NCI-H1417 treated with DMSO at 0.1 percent for 48 hours (cell line): ENCODE measurements at regions not wholly inside any gene's neighbourhood (a gene's known extent, or its start where the extent isn't known, plus 50 kb on each side); places are given as distances from the start of the nearest gene placed in this dataset.

Experiments
- DNase-seq: peaks from one replicate; lab custom pipeline; 2025; lab: John Stamatoyannopoulos, UW

DNA sequence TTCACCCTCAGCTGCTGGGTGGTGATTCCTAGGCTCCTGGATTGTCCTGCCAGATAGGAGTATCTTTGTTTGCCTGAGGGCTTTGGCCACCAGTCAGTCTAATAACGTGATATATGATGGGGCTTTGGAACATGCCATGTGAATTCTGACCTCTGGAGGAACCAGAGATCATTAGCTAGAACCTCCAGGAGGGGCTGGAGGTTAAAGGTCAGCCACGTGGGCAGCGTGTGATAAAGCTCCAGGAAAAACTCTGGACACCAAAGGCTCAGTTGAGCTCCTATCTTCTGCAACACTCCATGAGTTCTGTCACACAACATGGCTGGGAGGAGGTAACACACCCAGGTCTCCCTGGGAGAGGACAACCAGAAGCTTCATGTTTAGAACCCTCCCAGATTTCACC is 251.1 kb downstream of the DAD1 start:
- DNase-seq: no peak

DNA sequence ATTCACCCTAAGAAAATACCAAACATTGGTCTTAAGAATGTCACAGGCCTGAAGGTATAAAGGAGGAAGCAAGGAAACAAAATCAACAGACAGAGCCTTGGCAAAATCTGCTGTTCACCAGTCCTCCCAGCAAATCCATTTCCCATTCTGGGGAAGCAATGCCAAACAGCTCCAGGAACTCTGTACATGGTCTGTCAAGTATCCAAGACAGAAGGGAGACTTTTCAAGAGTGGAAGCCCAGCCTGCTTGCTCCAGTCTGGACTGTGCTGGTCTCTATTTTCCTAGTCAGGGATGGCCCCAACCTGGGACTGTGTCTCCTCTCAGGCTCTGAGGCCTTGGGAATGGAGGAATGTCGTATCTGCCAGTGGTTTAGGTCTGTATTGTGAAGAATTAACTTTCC is 251.5 kb downstream of the DAD1 start:
- no peak for DNase-seq

DNA sequence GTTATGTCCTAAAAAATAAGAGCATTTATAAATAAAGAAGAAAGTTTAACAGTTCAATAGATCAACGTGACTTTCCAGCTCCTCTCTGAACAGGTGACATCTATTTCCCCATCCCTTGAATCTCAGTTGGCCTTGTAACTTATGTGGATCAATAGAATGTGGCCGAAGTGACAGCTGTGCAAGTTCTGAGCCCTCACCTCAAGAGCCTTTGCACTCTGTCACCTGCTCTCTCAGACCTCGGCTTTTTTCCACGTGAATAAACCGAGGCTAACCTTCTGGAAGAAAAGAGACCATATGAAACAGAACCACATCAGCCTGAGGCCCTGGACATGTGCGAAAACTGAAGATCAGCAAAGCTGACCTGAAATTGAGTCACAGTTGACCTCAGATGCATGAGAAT is 253.0 kb downstream of the DAD1 start:
- no peak for DNase-seq

DNA sequence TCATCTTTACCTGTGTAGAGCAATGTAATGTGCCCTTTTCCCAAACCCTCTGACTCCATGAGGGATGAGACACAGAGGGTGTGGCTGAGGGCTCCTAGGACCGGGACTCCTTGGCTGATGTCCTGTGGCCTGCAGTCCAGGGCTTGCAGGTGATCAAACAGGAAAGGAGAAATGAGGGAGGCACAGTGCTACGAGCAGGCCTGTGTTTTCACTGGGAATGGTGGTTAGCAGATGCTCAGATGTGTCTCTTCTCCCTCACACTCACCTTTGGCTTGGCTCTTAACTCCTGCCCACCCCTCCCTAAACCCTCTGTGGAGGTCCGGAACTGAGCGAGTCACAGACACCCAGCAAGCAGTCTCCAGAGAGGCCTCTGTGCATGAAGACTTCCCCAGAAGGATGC is 254.4 kb downstream of the DAD1 start:
- DNase-seq: no peak

DNA sequence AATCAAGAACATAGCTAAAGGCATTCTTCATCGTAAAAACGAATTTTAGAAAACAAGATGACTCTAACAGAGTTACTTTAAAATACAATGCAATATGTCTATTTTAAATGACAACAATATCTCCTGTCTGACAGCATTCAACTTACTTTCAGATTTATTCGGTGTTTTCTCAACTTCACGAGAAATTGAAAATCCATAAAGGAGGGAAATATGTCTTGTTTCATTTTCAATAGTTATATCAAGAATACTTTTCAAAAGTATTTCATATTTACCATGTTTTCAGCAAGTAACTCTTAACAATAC is 254.8 kb downstream of the DAD1 start:
- DNase-seq: no peak

DNA sequence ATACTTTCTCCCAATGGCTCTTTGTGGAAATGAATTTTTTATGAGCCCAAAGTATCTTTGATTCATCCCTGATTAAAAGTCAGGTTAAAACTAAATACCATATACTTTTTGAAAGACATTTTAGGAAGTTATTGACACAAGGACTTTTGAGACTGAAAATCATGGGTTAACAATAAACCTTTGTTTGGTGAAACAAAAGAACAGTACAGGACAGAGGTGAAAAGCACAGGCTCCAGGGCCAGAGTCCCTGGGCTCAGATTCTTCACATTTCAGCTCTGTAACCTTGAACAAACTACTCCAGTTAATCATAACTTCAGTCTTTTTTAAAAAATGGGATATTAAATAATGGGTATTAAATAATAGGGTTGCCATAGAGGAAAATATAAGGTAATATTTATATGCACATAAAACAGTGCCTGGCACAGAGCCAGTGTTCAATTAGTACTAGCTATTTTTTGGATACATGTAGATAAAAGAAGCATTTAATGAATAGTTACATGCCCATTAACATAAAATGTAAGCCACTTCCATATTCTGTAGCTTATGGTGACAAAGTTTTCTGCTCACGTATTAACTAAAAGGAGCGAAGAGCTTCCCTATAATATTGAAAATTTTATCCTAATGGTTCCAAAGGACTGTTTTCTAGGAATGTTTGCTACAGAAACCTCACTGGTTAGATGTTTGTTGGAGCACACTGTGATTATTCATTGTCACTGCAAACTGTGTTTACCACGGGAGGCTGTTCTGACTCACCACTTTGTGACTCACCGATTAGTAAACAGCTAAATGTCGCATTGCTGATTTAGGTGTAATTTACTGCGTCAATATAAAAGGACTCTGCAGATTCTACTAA is 255.4 kb downstream of the DAD1 start:
- DNase-seq: peak; percentile 48

DNA sequence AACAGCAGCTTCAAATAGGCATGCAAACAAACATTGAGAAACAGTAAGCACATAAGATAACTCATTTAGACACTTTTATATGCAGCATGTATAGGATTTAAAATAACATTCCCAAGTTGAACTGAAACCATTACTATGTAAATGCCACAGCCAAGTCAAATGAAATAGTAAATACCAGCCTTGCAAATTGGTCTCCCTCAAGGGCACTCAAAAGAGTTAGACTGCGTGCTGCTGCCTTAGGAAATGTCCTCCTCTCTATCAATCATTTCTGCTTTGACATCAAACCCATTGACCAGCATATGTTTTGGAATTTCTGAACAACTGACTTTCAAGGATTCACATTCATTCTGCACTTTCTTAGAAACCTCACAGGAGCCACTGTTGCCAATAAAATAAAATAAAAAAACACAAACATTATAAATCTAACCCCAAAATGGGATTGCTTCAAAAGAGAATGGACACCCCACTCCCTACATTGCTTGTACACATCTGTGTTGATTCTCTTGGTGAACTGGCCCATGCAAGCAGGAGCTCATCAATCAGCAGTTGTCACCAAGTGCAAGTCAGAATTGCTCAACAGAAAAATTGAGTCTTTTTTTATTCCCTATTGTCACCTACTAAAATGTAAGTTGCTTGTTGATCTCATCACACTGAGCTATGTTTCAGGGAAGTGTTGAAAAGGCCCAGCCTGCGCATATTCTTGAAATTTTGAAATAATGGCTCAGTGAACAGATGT is 256.2 kb downstream of the DAD1 start:
- no peak for DNase-seq

DNA sequence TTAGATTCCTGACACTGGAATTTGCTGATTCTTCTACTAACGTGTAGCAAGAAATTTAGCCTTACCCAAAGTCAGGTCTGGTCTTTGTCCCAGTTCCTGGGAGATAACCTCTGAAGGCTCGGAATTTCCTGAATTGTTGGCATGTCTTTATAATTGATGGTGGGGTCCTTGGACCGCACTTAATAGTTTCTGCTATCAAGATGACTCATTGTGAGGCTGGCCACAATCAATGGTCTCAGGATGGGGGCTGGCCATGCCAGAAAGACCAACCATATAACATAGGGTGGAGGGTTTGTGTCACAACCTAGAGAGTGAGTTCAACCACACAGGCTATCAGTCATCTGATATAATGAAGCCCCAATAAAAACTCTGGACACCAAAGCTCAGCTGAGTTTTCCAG is 259.7 kb downstream of the DAD1 start:
- no peak for DNase-seq

DNA sequence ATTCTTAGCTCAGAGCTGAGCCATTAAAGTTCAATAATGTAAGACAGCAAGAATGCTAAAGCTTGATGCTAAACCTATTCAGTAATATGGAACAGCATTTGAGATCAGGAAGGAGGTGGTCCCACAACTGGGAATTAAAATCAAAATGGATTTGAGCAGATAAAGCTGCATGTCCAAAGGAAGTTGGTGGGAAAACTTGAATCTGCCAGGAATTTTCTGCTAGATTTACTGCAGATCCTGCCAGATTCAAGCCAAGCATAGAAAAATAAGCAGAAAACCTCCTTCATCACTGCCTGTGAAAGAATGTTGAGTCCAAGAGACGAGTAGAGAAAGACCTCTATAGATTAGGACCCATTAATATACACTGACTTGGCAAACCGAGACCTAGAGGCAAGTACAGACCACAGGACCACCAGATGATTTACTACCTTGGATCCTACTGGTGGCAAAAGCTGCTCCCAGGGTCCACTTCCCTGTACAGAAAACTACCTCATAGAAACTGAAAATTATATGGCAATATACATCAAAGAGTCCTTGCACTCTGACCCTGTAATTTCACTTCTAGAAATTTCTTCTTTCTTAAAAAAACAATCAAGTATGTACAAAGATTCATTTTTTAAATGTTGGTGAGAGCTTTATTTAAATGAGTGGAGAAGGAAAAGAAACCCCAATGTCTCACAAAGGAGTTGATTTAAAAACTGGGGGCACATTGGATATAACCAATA is 263.2 kb downstream of the DAD1 start:
- no peak for DNase-seq

DNA sequence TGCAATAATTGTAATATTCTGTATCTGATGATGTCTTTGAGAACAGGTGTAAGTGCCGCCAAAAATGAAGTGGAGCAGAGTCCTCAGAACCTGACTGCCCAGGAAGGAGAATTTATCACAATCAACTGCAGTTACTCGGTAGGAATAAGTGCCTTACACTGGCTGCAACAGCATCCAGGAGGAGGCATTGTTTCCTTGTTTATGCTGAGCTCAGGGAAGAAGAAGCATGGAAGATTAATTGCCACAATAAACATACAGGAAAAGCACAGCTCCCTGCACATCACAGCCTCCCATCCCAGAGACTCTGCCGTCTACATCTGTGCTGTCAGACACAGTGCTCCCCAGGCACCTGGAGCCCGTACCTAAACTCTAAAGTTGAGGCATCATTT is 268.7 kb downstream of the DAD1 start:
- DNase-seq: no peak

DNA sequence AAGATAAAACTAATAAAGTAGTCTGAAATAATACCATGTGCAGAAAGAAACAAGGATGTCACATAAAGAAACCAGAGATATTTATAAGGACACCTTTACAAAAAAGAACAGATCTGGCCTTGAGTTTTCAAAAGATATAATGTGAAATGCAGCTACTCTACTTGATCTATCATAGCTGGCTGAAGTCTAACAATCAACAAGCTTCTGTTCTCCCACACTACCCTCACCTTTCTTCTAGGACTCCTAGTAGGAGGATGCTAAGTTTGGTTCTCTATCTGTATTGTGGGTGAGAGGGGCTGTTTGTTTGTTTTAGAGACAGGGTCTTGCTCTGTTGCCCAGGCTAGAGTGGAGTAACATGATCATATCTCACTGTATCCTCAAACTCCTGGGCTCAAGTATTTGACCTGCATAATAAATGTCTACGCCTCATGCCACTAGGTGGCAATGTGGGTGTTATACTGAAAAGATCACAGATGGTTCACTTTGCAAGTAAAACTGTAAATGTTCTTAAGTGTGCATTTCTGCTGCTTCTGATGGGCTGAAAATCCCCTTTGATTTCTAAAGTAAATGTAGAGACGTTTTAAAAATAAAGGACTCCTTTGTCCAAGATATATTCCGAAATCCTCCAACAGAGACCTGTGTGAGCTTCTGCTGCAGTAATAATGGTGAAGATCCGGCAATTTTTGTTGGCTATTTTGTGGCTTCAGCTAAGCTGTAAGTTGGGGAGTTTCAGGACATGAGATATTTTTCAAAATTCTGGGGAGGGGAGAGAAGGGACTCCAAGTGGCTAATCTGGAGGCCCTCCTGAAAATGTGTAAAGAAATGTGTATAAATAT is 269.3 kb downstream of the DAD1 start:
- DNase-seq: peak; percentile 19

DNA sequence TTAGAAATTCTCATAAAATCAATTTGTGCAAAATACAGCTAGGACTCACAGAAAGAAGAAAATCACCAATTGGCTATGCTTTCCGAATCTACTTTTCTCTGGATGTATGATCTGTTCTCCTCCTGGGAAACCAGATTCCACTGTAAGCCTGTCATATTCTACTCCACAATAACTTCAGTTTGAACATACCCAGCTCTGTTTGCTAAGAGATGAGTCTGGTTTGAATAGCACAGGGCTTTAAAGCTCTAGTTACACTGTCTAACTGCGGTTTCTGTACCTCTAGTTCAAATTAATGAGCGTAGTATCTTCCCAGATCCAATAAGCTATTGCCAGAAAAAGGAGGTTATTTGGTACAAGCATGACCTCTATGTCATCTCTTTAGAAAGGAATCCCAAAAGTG is 270.1 kb downstream of the DAD1 start:
- DNase-seq: no peak

DNA sequence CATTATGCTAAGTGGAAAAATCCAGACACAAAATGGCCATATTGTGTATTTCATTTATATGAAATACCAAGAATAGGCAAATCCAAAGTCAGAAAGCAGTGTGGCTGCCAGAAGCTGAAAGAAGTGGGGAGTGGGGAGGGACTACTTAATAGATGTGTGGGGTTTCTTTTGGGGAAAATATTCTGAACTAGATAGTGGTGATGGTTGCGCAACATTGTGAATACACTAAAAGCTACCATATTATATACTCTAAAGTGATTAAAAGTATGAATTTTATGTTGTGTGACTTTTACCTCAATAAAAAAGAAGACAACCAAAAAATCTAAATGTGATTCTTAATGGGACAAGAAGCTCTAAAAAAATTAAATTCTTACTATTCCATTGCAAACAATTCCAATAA is 272.6 kb downstream of the DAD1 start:
- DNase-seq: no peak

DNA sequence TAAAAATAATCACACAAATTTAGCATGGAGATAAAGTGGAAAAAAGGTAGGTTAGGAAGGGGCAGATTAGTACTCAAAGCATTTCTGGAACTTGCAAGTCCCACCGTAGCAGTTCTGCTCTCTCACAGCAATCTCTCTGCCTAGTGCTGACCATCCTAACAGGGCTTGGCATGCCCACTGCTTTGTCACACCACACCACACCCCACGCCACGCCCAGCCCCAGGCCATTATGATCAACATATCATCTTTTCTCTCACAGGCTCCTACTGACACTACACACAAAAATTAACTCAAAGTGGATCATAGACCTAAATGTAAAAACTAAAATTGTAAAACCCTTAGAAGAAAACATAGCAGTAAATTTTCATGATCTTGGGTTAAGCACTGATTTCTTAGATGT is 273.7 kb downstream of the DAD1 start:
- no peak for DNase-seq

DNA sequence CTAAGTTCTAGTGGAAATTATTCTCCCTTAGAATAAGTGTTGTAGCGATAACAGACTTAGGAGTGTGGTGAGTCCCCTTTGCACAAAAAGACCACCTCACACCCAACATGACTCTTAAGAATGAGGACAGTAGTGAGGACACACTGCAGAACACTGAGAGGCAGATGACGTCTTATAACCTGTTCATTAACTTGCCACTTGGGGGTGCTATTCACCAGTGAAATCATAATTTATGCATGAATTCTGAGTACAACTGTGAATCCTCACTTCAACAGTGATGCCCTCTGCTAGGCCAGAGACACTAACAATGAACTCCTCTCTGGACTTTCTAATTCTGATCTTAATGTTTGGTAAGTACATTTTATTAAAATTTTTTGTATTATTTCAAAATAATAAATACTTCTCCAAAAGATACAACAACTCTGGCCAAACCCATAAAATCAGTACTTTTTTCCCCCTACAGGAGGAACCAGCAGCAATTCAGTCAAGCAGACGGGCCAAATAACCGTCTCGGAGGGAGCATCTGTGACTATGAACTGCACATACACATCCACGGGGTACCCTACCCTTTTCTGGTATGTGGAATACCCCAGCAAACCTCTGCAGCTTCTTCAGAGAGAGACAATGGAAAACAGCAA is 274.7 kb downstream of the DAD1 start:
- DNase-seq: no peak

DNA sequence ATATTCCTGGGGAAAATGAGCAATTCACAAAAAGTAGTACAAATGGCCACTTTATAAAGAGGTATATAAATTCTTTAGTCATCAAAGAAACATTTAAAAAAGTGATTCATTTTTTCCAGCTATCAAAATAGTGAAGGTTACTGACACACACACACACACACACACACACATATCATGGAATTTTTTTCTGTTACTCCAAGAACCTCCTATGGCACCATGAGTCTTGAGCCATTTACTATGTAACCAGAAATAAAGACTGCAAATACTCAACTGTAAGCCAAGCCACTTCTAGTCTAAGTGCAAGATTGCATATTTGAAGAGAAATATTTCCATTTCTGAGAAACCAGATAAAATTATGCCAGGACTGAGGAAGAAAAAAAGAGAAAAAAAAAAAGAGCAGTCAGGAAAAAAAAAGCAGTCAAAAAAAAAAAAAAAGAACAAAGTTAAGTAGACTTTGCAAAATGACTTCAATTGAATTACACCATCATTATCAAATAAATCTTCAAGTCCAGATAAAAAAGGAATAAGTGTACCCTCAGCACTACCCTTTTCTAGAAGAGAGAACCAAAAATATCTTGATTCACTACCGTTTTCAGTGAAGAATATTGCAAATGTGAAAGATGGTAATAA is 275.7 kb downstream of the DAD1 start:
- no peak for DNase-seq

DNA sequence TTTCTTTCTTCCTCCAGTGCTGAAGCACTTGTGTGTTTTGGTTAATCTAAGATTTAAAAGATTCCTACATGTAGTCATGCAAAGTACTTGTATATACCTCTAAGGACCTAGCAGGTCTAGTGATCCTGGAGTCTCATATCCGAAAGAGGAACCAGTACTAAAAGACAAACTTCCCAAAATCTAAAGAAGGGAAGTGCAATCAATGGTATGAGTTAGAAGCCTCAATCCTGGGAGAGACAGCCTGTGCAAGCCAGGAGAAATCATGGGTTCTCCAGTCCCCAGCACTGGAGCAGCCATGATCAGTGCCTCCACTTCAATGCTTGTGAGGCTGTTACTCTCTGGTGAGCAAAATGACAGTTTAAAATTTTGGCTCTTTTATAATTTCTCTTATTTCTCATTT is 277.4 kb downstream of the DAD1 start:
- DNase-seq: no peak

DNA sequence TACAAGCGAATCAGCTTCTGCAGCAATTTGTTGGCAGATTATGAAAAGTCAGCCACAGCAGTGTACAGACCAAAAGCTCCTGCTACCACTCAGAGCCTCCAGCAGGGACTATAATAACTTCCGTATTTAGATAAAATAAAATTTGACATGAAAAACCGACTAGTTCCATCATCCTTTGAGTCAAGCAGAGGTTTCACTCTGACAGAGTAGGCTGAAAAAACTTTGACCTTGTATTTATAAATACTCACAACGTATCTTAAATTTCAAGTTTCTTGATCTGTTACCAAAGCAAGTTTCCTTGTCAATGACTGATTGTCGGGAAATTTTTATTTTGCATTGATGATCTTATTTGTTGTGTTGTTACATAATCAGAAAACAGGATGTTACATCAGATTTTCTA is 283.4 kb downstream of the DAD1 start:
- DNase-seq: no peak

DNA sequence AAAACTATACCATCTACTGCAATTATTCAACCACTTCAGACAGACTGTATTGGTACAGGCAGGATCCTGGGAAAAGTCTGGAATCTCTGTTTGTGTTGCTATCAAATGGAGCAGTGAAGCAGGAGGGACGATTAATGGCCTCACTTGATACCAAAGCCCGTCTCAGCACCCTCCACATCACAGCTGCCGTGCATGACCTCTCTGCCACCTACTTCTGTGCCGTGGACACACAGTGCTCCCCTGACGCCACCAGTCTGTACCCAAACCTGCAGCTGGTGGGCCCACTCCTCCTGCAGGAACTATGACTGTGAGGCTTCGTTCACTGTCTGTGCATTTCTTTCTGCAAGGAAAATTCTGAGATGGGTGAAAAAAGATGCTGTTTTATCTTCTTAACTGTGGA is 284.7 kb downstream of the DAD1 start:
- no peak for DNase-seq

DNA sequence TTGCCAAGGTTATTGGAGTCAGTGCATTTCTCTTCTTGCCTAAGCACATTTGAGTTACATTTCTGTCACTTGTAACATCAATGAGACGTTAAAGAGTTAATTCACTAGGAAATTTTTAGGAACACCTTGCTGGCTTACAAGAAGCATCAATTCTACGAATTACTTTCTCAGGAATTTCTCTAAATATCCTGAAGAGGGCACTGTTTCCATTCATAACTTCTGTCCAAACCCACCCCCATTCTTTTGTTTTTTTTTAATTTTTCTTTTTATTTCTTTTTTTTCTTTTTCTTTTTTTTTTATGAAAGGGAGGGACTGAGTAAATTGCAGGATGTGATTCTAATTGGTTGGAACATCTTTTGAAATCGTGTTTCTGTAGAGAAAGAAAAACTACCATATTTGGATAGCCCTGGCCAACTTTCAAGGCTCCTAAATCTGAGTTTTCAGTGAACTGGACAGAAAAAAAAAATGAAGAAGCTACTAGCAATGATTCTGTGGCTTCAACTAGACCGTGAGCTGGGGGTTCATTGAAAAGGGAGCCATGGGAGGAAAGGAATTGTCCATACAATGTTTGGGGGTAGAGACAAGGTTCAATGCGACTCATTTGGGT is 285.3 kb downstream of the DAD1 start:
- no peak for DNase-seq

DNA sequence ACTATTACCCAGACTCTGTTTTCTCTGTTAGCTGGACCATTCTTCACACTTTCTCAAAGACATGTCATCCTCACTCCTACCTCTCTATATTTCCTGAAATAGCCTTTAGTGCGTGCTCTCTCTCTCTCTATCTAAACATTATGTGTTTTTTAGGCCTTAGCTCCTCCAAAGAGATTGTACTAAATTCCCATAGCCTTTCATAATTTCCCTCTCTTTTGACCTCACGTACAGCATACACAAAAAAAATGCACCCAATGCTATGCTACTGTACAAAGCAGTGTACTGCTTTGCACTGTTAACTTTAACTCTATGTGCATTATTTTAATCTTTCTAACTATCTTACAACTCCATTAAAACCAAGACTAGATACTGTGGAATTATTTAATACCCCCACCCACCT is 288.4 kb downstream of the DAD1 start:
- DNase-seq: no peak
